Skeletal muscle satellite cell (primary cell): ENCODE measurements at regions not wholly inside any gene's neighbourhood (a gene's known extent, or its start where the extent isn't known, plus 50 kb on each side); places are given as distances from the start of the nearest gene placed in this dataset.

Source experiments
- H3K27me3 ChIP-seq: 2 replicates; pipeline ENCODE4 v1.7.0; 2013; ENCODE audit warnings: low read length; ENCODE audit not compliant: control insufficient read depth, insufficient read depth
- H3K36me3 ChIP-seq: 2 replicates; pipeline ENCODE4 v1.7.0; 2013; ENCODE audit warnings: mild to moderate bottlenecking, control low read depth, low read length; ENCODE audit not compliant: insufficient read depth
- H3K4me1 ChIP-seq: 2 replicates; pipeline ENCODE4 v1.7.0; 2013; ENCODE audit warnings: low read length; ENCODE audit not compliant: control insufficient read depth, insufficient read depth
- H3K4me2 ChIP-seq: 2 replicates; pipeline ENCODE4 v1.7.0; 2013; ENCODE audit warnings: mild to moderate bottlenecking, low read length
- H3K4me3 ChIP-seq: 2 replicates; pipeline ENCODE4 v1.7.0; 2013; ENCODE audit warnings: low read length
- H3K9ac ChIP-seq: 2 replicates; pipeline ENCODE4 v1.7.0; 2013; ENCODE audit warnings: mild to moderate bottlenecking, low read depth, low read length, moderate library complexity
- H3K9me3 ChIP-seq: replicated peaks from 2 replicates; pipeline ENCODE4 v1.7.0; 2013; ENCODE audit warnings: mild to moderate bottlenecking, control low read depth, low read length

DNA sequence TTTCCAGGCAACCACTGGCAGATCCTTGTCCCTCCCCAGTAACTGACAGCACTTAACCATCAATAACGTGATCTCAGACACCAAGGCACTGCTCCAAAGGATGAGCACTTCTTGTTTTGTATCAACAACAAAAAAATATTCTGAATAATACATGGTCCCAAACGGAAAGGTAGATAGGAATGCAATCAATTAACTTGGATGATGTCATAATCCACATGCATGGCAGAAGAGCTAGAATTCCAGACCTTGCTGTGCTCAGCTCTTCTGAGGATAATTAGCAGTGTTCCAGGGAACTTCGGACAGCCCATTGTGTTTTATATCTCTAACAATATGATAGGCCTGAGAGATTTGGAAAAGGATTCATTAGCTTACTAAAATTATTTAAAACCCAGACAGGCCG lies 288.4 kb upstream of the PCSK5 start:
- no peaks in the 10 kb centered on the region for H3K9me3 ChIP-seq
- no peak overlapping the region for H3K4me2 ChIP-seq
- H3K4me1 ChIP-seq: no peaks in the 10 kb centered on the region
- H3K4me3 ChIP-seq: no peak overlapping the region
- no peak overlapping the region for H3K9ac ChIP-seq
- peaks cover 3% of the 10 kb centered on the region for H3K27me3 ChIP-seq
- H3K36me3 ChIP-seq: no peaks in the 10 kb centered on the region

- H3K4me3 ChIP-seq: no peak overlapping the region
- no peaks in the 10 kb centered on the region for H3K4me1 ChIP-seq
- no peaks in the 10 kb centered on the region for H3K36me3 ChIP-seq
- H3K4me2 ChIP-seq: no peak overlapping the region
- no peaks in the 10 kb centered on the region for H3K9me3 ChIP-seq
- no peak overlapping the region for H3K9ac ChIP-seq
- peaks cover 3% of the 10 kb centered on the region for H3K27me3 ChIP-seq
Measured at GRCh38 chr9:75604661-75605060, 285.8 kb upstream of the PCSK5 start.

DNA sequence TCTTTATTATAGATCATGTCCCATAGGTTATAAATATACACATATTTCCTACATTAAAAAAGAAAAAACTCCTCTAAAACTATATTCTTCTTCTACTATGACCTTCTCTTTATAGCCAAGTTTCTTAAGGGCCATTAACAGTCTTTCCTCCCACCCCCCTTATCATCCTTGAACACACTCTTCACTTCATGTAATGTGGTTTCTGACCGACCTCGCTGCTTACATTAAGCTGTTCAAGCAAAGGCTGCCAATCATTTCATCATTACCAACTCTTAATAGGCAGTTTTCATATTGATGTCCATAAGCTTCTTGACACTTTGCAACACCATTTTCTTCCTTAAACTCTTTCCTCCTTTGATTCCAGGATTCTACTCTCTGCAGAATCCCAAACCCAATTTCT lies 283.0 kb upstream of the PCSK5 start:
- H3K4me1 ChIP-seq: no peaks in the 10 kb centered on the region
- H3K27me3 ChIP-seq: no peaks in the 10 kb centered on the region
- no peak overlapping the region for H3K4me3 ChIP-seq
- H3K9ac ChIP-seq: no peak overlapping the region
- no peaks in the 10 kb centered on the region for H3K36me3 ChIP-seq
- no peak overlapping the region for H3K4me2 ChIP-seq
- no peaks in the 10 kb centered on the region for H3K9me3 ChIP-seq

GRCh38 chr9:75609401-75609800 lies 281.1 kb upstream of the PCSK5 start:
- H3K27me3 ChIP-seq: no peaks in the 10 kb centered on the region
- H3K9me3 ChIP-seq: no peaks in the 10 kb centered on the region
- no peaks in the 10 kb centered on the region for H3K4me1 ChIP-seq
- no peak overlapping the region for H3K4me3 ChIP-seq
- H3K4me2 ChIP-seq: no peak overlapping the region
- no peak overlapping the region for H3K9ac ChIP-seq
- H3K36me3 ChIP-seq: no peaks in the 10 kb centered on the region

GRCh38 chr9:75610246-75610645 lies 280.2 kb upstream of the PCSK5 start:
- H3K36me3 ChIP-seq: no peaks in the 10 kb centered on the region

GRCh38 chr9:75612205-75612604 lies 278.3 kb upstream of the PCSK5 start:
- Histone ChIP-seq H3K4me1 (no peaks in the 10 kb centered on the region), H3K4me2 (no peak overlapping the region), H3K36me3 (no peaks in the 10 kb centered on the region), H3K9ac (no peak overlapping the region), H3K9me3 (no peaks in the 10 kb centered on the region), H3K27me3 (no peaks in the 10 kb centered on the region), H3K4me3 (no peak overlapping the region)

More at GRCh38 chr9:75610246-75610645, 280.2 kb upstream of the PCSK5 start:
- Histone ChIP-seq H3K27me3 (no peaks in the 10 kb centered on the region), H3K4me1 (no peaks in the 10 kb centered on the region), H3K4me2 (no peak overlapping the region), H3K4me3 (no peak overlapping the region), H3K9me3 (no peaks in the 10 kb centered on the region), H3K9ac (no peak overlapping the region)

DNA sequence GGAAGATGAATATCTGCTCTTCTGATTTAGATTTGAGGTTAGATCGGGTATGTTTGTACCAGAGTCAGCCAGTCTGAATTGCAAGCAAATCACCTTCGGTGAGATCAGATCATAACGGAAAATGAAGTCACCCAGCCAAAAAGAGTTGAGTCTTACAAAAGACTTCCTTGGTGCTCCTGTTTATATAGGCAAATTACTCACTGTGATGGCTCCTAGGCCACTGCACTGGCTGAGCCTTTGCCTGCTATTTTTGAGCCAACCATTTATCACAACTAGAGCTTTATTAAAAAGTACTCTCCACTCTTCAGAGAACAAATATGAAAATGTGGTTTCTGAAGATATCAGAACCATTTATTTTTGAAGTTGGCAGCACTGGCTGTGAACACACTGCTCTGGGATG lies 277.7 kb upstream of the PCSK5 start:
- Histone ChIP-seq H3K9ac (no peak overlapping the region), H3K36me3 (no peaks in the 10 kb centered on the region), H3K27me3 (no peaks in the 10 kb centered on the region), H3K4me2 (no peak overlapping the region), H3K4me3 (no peak overlapping the region), H3K9me3 (no peaks in the 10 kb centered on the region), H3K4me1 (no peaks in the 10 kb centered on the region)

- no peaks in the 10 kb centered on the region for H3K27me3 ChIP-seq
- no peaks in the 10 kb centered on the region for H3K4me1 ChIP-seq
- no peaks in the 10 kb centered on the region for H3K9me3 ChIP-seq
- H3K9ac ChIP-seq: no peak overlapping the region
- H3K4me3 ChIP-seq: no peak overlapping the region
- H3K36me3 ChIP-seq: no peaks in the 10 kb centered on the region
- H3K4me2 ChIP-seq: no peak overlapping the region
Measured at GRCh38 chr9:75615284-75615683, 275.2 kb upstream of the PCSK5 start.

DNA sequence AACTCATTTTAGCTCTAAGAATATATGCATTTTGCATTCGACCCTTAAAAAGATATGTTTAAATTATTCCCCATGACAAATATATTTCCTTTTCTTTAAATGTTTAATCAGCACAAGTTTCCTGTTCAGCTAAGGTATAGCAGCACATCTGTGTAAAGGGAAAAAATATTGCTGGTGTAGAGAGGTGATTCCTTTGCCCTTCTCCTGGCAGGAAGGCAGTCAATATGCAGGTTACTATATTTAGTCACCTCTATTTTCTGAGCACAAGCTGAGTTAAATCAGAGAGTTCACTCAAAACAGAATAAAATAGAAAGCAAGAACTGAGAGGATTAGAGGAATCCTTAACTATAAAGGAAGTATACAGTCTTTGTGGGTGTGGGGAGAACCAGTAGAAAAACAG lies 274.4 kb upstream of the PCSK5 start:
- Histone ChIP-seq H3K9ac (no peak overlapping the region), H3K27me3 (no peaks in the 10 kb centered on the region), H3K4me3 (no peak overlapping the region), H3K9me3 (no peaks in the 10 kb centered on the region), H3K36me3 (no peaks in the 10 kb centered on the region), H3K4me1 (no peaks in the 10 kb centered on the region), H3K4me2 (no peak overlapping the region)

GRCh38 chr9:75616841-75617566 lies 273.5 kb upstream of the PCSK5 start:
- Histone ChIP-seq H3K9me3 (no peaks in the 10 kb centered on the region), H3K9ac (no peak overlapping the region), H3K27me3 (no peaks in the 10 kb centered on the region), H3K4me3 (no peak overlapping the region), H3K36me3 (no peaks in the 10 kb centered on the region), H3K4me2 (no peak overlapping the region), H3K4me1 (no peaks in the 10 kb centered on the region)

GRCh38 chr9:75623462-75623861 lies 267.0 kb upstream of the PCSK5 start:
- H3K27me3 ChIP-seq: no peaks in the 10 kb centered on the region
- no peaks in the 10 kb centered on the region for H3K36me3 ChIP-seq
- H3K4me2 ChIP-seq: no peak overlapping the region
- H3K4me3 ChIP-seq: no peak overlapping the region
- H3K4me1 ChIP-seq: no peaks in the 10 kb centered on the region
- H3K9me3 ChIP-seq: no peaks in the 10 kb centered on the region
- H3K9ac ChIP-seq: no peak overlapping the region

DNA sequence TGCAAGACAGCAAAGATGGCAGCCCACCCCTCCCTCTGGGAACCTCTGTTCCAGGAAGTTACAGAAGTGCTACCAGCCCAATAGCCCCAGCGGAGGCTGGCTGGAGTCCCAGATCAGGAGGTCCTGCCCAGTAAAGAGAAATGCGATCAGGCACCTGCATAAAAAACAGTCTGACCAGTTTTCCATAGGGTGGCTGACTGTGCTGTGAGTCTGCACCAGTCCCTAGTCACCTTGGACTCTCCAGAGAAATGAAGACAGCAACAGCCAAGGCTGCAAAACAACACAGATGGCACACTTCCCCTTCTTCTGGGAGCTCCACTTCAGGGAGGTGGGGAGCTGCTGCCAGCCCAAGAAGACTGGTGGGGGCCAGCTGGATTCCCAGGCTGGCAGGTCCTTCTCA lies 265.5 kb upstream of the PCSK5 start:
- no peaks in the 10 kb centered on the region for H3K9me3 ChIP-seq
- no peaks in the 10 kb centered on the region for H3K4me1 ChIP-seq
- no peak overlapping the region for H3K4me3 ChIP-seq
- no peaks in the 10 kb centered on the region for H3K27me3 ChIP-seq
- no peaks in the 10 kb centered on the region for H3K36me3 ChIP-seq
- H3K9ac ChIP-seq: no peak overlapping the region
- H3K4me2 ChIP-seq: no peak overlapping the region
